Left lung (tissue), 4 donors: ENCODE measurements at regions not wholly inside any gene's neighbourhood (a gene's known extent, or its start where the extent isn't known, plus 50 kb on each side); places are given as distances from the start of the nearest gene placed in this dataset.

Source experiments
- ATAC-seq: fragments of 200-7000 bp; cut with Tn5 transposase; one replicate; pipeline ENCODE4 v1.9.1; 2020; ENCODE audit warnings: moderate library complexity
- DNase-seq, 4 donors: peaks; one replicate each; pipeline ENCODE4 v3.0.0-alpha.2; 2013 to 2020
- H3K27ac ChIP-seq, 2 donors: fragments of 200-600 bp; sonication (generic) in 1 of 2; one replicate each; pipeline versions ENCODE4 v1.5.0 to v1.8.0; 2020 to 2021
- H3K27me3 ChIP-seq, 2 donors: fragments of 200-600 bp; sonication (generic) in 1 of 2; one replicate each; pipeline versions ENCODE4 v1.5.0 to v1.8.0; 2020 to 2021
- H3K36me3 ChIP-seq, 2 donors: fragments of 200-600 bp; sonication (generic) in 1 of 2; one replicate each; pipeline versions ENCODE4 v1.5.0 to v1.8.0; 2020 to 2021
- H3K4me1 ChIP-seq, 2 donors: fragments of 200-600 bp; one replicate each; pipeline ENCODE4 v1.8.0; 2021
- H3K4me3 ChIP-seq, 2 donors: fragments of 200-600 bp; sonication (generic) in 1 of 2; one replicate each; pipeline versions ENCODE4 v1.5.0 to v1.8.0; 2020 to 2021; ENCODE audit warnings: mild to moderate bottlenecking in 1 of 2
- H3K9me3 ChIP-seq, 2 donors: fragments of 200-600 bp; sonication (generic) in 1 of 2; one replicate each; pipeline versions ENCODE4 v1.5.0 to v1.8.0; 2020 to 2021
- CTCF ChIP-seq, 2 donors: fragments of 200-600 bp; sonication (generic) in 1 of 2; IDR thresholded peaks; one replicate each; pipeline versions ENCODE4 v1.5.0 to v1.8.0; 2021; ENCODE audit warnings: antibody characterized with exemption in 2 of 2
- intact Hi-C, 2 donors: fragments of 100-400 bp; cut with DNase I; formaldehyde crosslinking; loops; one replicate each; pipeline versions ENCODE4 v1.11.2 to v1.14.2; 2022
- donor health status: DM: no; HTN: yes; CAD: no.
- donor health status: DM: no; HTN: no; CAD: no.

- ATAC-seq (no peak), DNase-seq (no peak)
- Histone ChIP-seq H3K36me3 (no peaks in the 10 kb centered on the region), H3K4me1 (no peaks in the 10 kb centered on the region), H3K9me3 (no peaks in the 10 kb centered on the region), H3K27me3 (peaks cover 0 to 69% of the 10 kb centered on the region in 2 donors), H3K27ac (no peak overlapping the region), H3K4me3 (no peak overlapping the region)
- no peak for TF ChIP-seq CTCF (IDR thresholded peaks at IDR 0.05)
- intact Hi-C loops, result no loop called here
Measured at GRCh38 chr1:37391211-37392011, 83.0 kb upstream of the ZC3H12A start.

GRCh38 chr1:37392051-37392450 is 82.3 kb upstream of the ZC3H12A start:
- Histone ChIP-seq H3K9me3 (no peaks in the 10 kb centered on the region), H3K27me3 (peaks cover 0 to 73% of the 10 kb centered on the region in 2 donors), H3K36me3 (no peaks in the 10 kb centered on the region), H3K27ac (no peak overlapping the region), H3K4me1 (no peaks in the 10 kb centered on the region), H3K4me3 (no peak overlapping the region)
- TF ChIP-seq CTCF (IDR thresholded peaks at IDR 0.05), result no peak
- no peak for DNase-seq
- intact Hi-C loops, result no loop called here
- no peak for ATAC-seq

GRCh38 chr1:37393173-37394120 is 80.9 kb upstream of the ZC3H12A start:
- DNase-seq (no peak), ATAC-seq (no peak)
- no peak for TF ChIP-seq CTCF (IDR thresholded peaks at IDR 0.05)
- Histone ChIP-seq H3K27ac (no peak overlapping the region), H3K27me3 (peaks cover 0 to 78% of the 10 kb centered on the region in 2 donors), H3K9me3 (no peaks in the 10 kb centered on the region), H3K4me3 (no peak overlapping the region), H3K36me3 (no peaks in the 10 kb centered on the region), H3K4me1 (no peaks in the 10 kb centered on the region)
- intact Hi-C loops, result no loop called here

GRCh38 chr1:37394574-37395464 is 79.6 kb upstream of the ZC3H12A start:
- H3K36me3 ChIP-seq, result no peaks in the 10 kb centered on the region
- peaks cover 0 to 68% of the 10 kb centered on the region in 2 donors for H3K27me3 ChIP-seq
- ATAC-seq (no peak), DNase-seq (no peak)
- no peaks in the 10 kb centered on the region for H3K4me1 ChIP-seq
- no peak overlapping the region for H3K27ac ChIP-seq
- TF ChIP-seq CTCF (IDR thresholded peaks at IDR 0.05), result no peak
- H3K4me3 ChIP-seq, result no peak overlapping the region
- no peaks in the 10 kb centered on the region for H3K9me3 ChIP-seq
- intact Hi-C loops, result no loop called here
